ENCODE measurements at regions not wholly inside any gene's neighbourhood (a gene's known extent, or its start where the extent isn't known, plus 50 kb on each side); places are given as distances from the start of the nearest gene placed in this dataset.

GRCh38 chr14:47874350-47874749 is 198.9 kb upstream of the MDGA2 start:
- peaks cover 6% of the 10 kb centered on the region for H3K36me3 Mint-ChIP-seq
- H3K27me3 Mint-ChIP-seq = no peaks in the 10 kb centered on the region
- no peak overlapping the region for H3K4me3 Mint-ChIP-seq
- no peak for DNase-seq (ENCODE audit: low spot score)
- H3K9me3 Mint-ChIP-seq = peaks cover 14% of the 10 kb centered on the region
- no peak for ATAC-seq
- H3K27ac Mint-ChIP-seq = no peak overlapping the region
- H3K4me1 Mint-ChIP-seq (ENCODE audit: low read depth in 2 of 2) = no peaks in the 10 kb centered on the region

- no peak overlapping the region for H3K4me3 Mint-ChIP-seq
- DNase-seq (ENCODE audit: low spot score) (no peak), ATAC-seq (no peak)
- no peak overlapping the region for H3K27ac Mint-ChIP-seq
- no peaks in the 10 kb centered on the region for H3K4me1 Mint-ChIP-seq (ENCODE audit: low read depth in 2 of 2)
- no peaks in the 10 kb centered on the region for H3K36me3 Mint-ChIP-seq
- H3K27me3 Mint-ChIP-seq = no peaks in the 10 kb centered on the region
- H3K9me3 Mint-ChIP-seq = peaks cover 10% of the 10 kb centered on the region
Measured at GRCh38 chr14:47872588-47872987, 197.2 kb upstream of the MDGA2 start.

GRCh38 chr14:47863441-47863840 is 188.0 kb upstream of the MDGA2 start:
- Mint-ChIP-seq H3K4me3 (no peak overlapping the region), H3K9me3 (peaks cover 8% of the 10 kb centered on the region), H3K36me3 (no peaks in the 10 kb centered on the region), H3K4me1 (ENCODE audit: low read depth in 2 of 2) (no peaks in the 10 kb centered on the region), H3K27ac (no peak overlapping the region), H3K27me3 (no peaks in the 10 kb centered on the region)
- ATAC-seq (no peak), DNase-seq (ENCODE audit: low spot score) (no peak)

GRCh38 chr14:47857646-47858045 is 182.2 kb upstream of the MDGA2 start:
- H3K36me3 Mint-ChIP-seq = no peaks in the 10 kb centered on the region

GRCh38 chr14:47852278-47852677 is 176.9 kb upstream of the MDGA2 start:
- H3K27me3 Mint-ChIP-seq = no peaks in the 10 kb centered on the region
- no peaks in the 10 kb centered on the region for H3K4me1 Mint-ChIP-seq (ENCODE audit: low read depth in 2 of 2)
- ATAC-seq (no peak), DNase-seq (ENCODE audit: low spot score) (no peak)
- no peak overlapping the region for H3K27ac Mint-ChIP-seq
- H3K4me3 Mint-ChIP-seq = no peak overlapping the region
- H3K9me3 Mint-ChIP-seq = peaks cover 14% of the 10 kb centered on the region
- peaks cover 11% of the 10 kb centered on the region for H3K36me3 Mint-ChIP-seq

More at GRCh38 chr14:47857646-47858045, 182.2 kb upstream of the MDGA2 start:
- Mint-ChIP-seq H3K4me1 (ENCODE audit: low read depth in 2 of 2) (no peaks in the 10 kb centered on the region), H3K27ac (no peak overlapping the region), H3K27me3 (no peaks in the 10 kb centered on the region), H3K4me3 (no peak overlapping the region), H3K9me3 (peaks cover 17% of the 10 kb centered on the region)
- no peak for ATAC-seq
- no peak for DNase-seq (ENCODE audit: low spot score)

- H3K9me3 Mint-ChIP-seq = peaks cover 22% of the 10 kb centered on the region
- H3K4me1 Mint-ChIP-seq (ENCODE audit: low read depth in 2 of 2) = no peaks in the 10 kb centered on the region
- ATAC-seq = no peak
- H3K36me3 Mint-ChIP-seq = peaks cover 24% of the 10 kb centered on the region
- no peak overlapping the region for H3K4me3 Mint-ChIP-seq
- no peaks in the 10 kb centered on the region for H3K27me3 Mint-ChIP-seq
- no peak overlapping the region for H3K27ac Mint-ChIP-seq
- no peak for DNase-seq (ENCODE audit: low spot score)
Measured at GRCh38 chr14:47846008-47846407, 170.6 kb upstream of the MDGA2 start.

- no peak overlapping the region for H3K4me3 Mint-ChIP-seq
- no peak for DNase-seq (ENCODE audit: low spot score)
- no peaks in the 10 kb centered on the region for H3K27me3 Mint-ChIP-seq
- H3K4me1 Mint-ChIP-seq (ENCODE audit: low read depth in 2 of 2) = no peaks in the 10 kb centered on the region
- peaks cover 13% of the 10 kb centered on the region for H3K9me3 Mint-ChIP-seq
- no peak overlapping the region for H3K27ac Mint-ChIP-seq
- H3K36me3 Mint-ChIP-seq = peaks cover 17% of the 10 kb centered on the region
- no peak for ATAC-seq
Measured at GRCh38 chr14:47843236-47843635, 167.8 kb upstream of the MDGA2 start.

GRCh38 chr14:47833011-47833410 is 157.6 kb upstream of the MDGA2 start:
- no peak for ATAC-seq
- no peak for DNase-seq (ENCODE audit: low spot score)
- no peaks in the 10 kb centered on the region for H3K9me3 Mint-ChIP-seq
- H3K27me3 Mint-ChIP-seq = no peaks in the 10 kb centered on the region
- no peak overlapping the region for H3K27ac Mint-ChIP-seq
- no peak overlapping the region for H3K4me3 Mint-ChIP-seq
- no peaks in the 10 kb centered on the region for H3K36me3 Mint-ChIP-seq
- H3K4me1 Mint-ChIP-seq (ENCODE audit: low read depth in 2 of 2) = no peaks in the 10 kb centered on the region

- Mint-ChIP-seq H3K9me3 (peaks cover 3% of the 10 kb centered on the region), H3K27ac (no peak overlapping the region), H3K4me1 (ENCODE audit: low read depth in 2 of 2) (no peaks in the 10 kb centered on the region), H3K4me3 (no peak overlapping the region), H3K36me3 (no peaks in the 10 kb centered on the region), H3K27me3 (no peaks in the 10 kb centered on the region)
- ATAC-seq = no peak
- no peak for DNase-seq (ENCODE audit: low spot score)
Measured at GRCh38 chr14:47826809-47827208, 151.4 kb upstream of the MDGA2 start.

- no peak for ATAC-seq
- Mint-ChIP-seq H3K27ac (no peak overlapping the region), H3K27me3 (no peaks in the 10 kb centered on the region)
Measured at GRCh38 chr14:47822326-47822725, 146.9 kb upstream of the MDGA2 start.

GRCh38 chr14:47821135-47821534 is 145.7 kb upstream of the MDGA2 start:
- no peak overlapping the region for H3K4me3 Mint-ChIP-seq
- peaks cover 22% of the 10 kb centered on the region for H3K9me3 Mint-ChIP-seq
- H3K27me3 Mint-ChIP-seq = no peaks in the 10 kb centered on the region
- H3K4me1 Mint-ChIP-seq (ENCODE audit: low read depth in 2 of 2) = no peaks in the 10 kb centered on the region
- H3K36me3 Mint-ChIP-seq = no peaks in the 10 kb centered on the region
- H3K27ac Mint-ChIP-seq = no peak overlapping the region
- no peak for DNase-seq (ENCODE audit: low spot score)
- no peak for ATAC-seq

More at GRCh38 chr14:47822326-47822725, 146.9 kb upstream of the MDGA2 start:
- Mint-ChIP-seq H3K9me3 (peaks cover 17% of the 10 kb centered on the region), H3K4me3 (no peak overlapping the region), H3K36me3 (no peaks in the 10 kb centered on the region), H3K4me1 (ENCODE audit: low read depth in 2 of 2) (no peaks in the 10 kb centered on the region)
- no peak for DNase-seq (ENCODE audit: low spot score)

- H3K36me3 Mint-ChIP-seq = no peaks in the 10 kb centered on the region
- peaks cover 20% of the 10 kb centered on the region for H3K9me3 Mint-ChIP-seq
- no peak overlapping the region for H3K4me3 Mint-ChIP-seq
- ATAC-seq (no peak), DNase-seq (ENCODE audit: low spot score) (no peak)
- no peak overlapping the region for H3K27ac Mint-ChIP-seq
- no peaks in the 10 kb centered on the region for H3K27me3 Mint-ChIP-seq
- H3K4me1 Mint-ChIP-seq (ENCODE audit: low read depth in 2 of 2) = no peaks in the 10 kb centered on the region
Measured at GRCh38 chr14:47790477-47790876, 115.1 kb upstream of the MDGA2 start.

- Mint-ChIP-seq H3K4me1 (ENCODE audit: low read depth in 2 of 2) (no peaks in the 10 kb centered on the region), H3K36me3 (peaks cover 4% of the 10 kb centered on the region), H3K4me3 (no peak overlapping the region), H3K27me3 (no peaks in the 10 kb centered on the region), H3K27ac (no peak overlapping the region), H3K9me3 (peaks cover 22% of the 10 kb centered on the region)
- no peak for DNase-seq (ENCODE audit: low spot score)
- no peak for ATAC-seq
Measured at GRCh38 chr14:47785058-47785457, 109.7 kb upstream of the MDGA2 start.

- Mint-ChIP-seq H3K36me3 (peaks cover 8% of the 10 kb centered on the region), H3K4me3 (no peak overlapping the region), H3K27ac (no peak overlapping the region), H3K4me1 (ENCODE audit: low read depth in 2 of 2) (no peaks in the 10 kb centered on the region), H3K9me3 (peaks cover 28% of the 10 kb centered on the region), H3K27me3 (no peaks in the 10 kb centered on the region)
- DNase-seq (ENCODE audit: low spot score) (no peak), ATAC-seq (no peak)
Measured at GRCh38 chr14:47778631-47779030, 103.2 kb upstream of the MDGA2 start.

GRCh38 chr14:47772652-47773051 is 97.2 kb upstream of the MDGA2 start:
- H3K27me3 Mint-ChIP-seq = no peaks in the 10 kb centered on the region
- DNase-seq (ENCODE audit: low spot score) = no peak
- ATAC-seq = no peak
- H3K9me3 Mint-ChIP-seq = peaks cover 25% of the 10 kb centered on the region
- no peak overlapping the region for H3K27ac Mint-ChIP-seq
- H3K4me1 Mint-ChIP-seq (ENCODE audit: low read depth in 2 of 2) = no peaks in the 10 kb centered on the region
- H3K4me3 Mint-ChIP-seq = no peak overlapping the region
- H3K36me3 Mint-ChIP-seq = no peaks in the 10 kb centered on the region
